Kidney (tissue), 13 donors: ENCODE measurements at regions not wholly inside any gene's neighbourhood (a gene's known extent, or its start where the extent isn't known, plus 50 kb on each side); places are given as distances from the start of the nearest gene placed in this dataset.
A peak's percentile ranks its signal among the peaks of the same experiment; 100 is the strongest.
"Not testable (repeated sequence)": the region's sequence is repeated elsewhere in the genome, so short reads cannot be mapped to it uniquely, and the experiment has no call there.

Experiments used
- DNase-seq, 5 donors: peaks; one replicate each; pipeline ENCODE4 v3.0.0-alpha.2; 2013 to 2020
- FAIRE-seq: peaks from 2 replicates; lab custom pipeline; 2012; peaks lifted over from hg19 to GRCh38; lab: Jason Lieb, UNC
- H3K27ac ChIP-seq, 2 donors: one replicate each; pipeline ENCODE4 v1.7.0; 2013; ENCODE audit warnings: low read depth in 2 of 2, low read length in 2 of 2, inconsistent platforms in 1 of 2
- H3K27me3 ChIP-seq: one replicate; pipeline ENCODE4 v1.7.1; 2013; ENCODE audit warnings: low read length, inconsistent platforms; ENCODE audit not compliant: control insufficient read depth, insufficient read depth
- H3K36me3 ChIP-seq, 3 donors: one replicate each; pipeline versions ENCODE4 v1.7.0 to v1.7.1; 2013; ENCODE audit warnings: low read length in 3 of 3, control low read depth in 1 of 3, inconsistent platforms in 1 of 3; ENCODE audit not compliant: insufficient read depth in 3 of 3, control insufficient read depth in 2 of 3
- H3K4me1 ChIP-seq, 3 donors: one replicate each; pipeline versions ENCODE4 v1.7.0 to v1.7.1; 2013; ENCODE audit warnings: low read length in 3 of 3, inconsistent platforms in 1 of 3, low read depth in 1 of 3; ENCODE audit not compliant: control insufficient read depth in 2 of 3, insufficient read depth in 2 of 3
- H3K4me3 ChIP-seq, 3 donors: one replicate each; pipeline versions ENCODE4 v1.7.0 to v1.8.1; 2013; ENCODE audit warnings: low read length in 3 of 3, control low read depth in 1 of 3, inconsistent platforms in 1 of 3
- H3K9ac ChIP-seq, 3 donors: one replicate each; pipeline versions ENCODE4 v1.7.0 to v1.7.1; 2013; ENCODE audit warnings: low read length in 3 of 3, control low read depth in 1 of 3, inconsistent platforms in 1 of 3
- H3K9me3 ChIP-seq, 3 donors: one replicate each; pipeline versions ENCODE4 v1.7.0 to v1.7.1; 2013; ENCODE audit warnings: low read length in 3 of 3, control low read depth in 1 of 3, inconsistent platforms in 1 of 3; ENCODE audit not compliant: control insufficient read depth in 2 of 3, insufficient read depth in 1 of 3
- intact Hi-C: fragments of 100-400 bp; cut with DNase I; formaldehyde crosslinking; loops from one replicate; pipeline ENCODE4 v1.11.1; 2022
- TF ChIP-seq, protein P1 (sequence below): IDR thresholded peaks from 3 replicates; pipeline ENCODE4 v1.5.1; 2012; ENCODE audit warnings: mild to moderate bottlenecking, moderate library complexity, borderline replicate concordance; ENCODE audit not compliant: insufficient read depth; ENCODE audit errors: extremely low read depth
- donor health status: control.
- donor health status: control.
- donor health status: control.
- donor health status: control.
- donor health status: control.
- donor health status: DM: yes; HTN: yes; CAD: no.
- donor health status: Normal renal cell carcinoma (clear cell type).

DNA sequence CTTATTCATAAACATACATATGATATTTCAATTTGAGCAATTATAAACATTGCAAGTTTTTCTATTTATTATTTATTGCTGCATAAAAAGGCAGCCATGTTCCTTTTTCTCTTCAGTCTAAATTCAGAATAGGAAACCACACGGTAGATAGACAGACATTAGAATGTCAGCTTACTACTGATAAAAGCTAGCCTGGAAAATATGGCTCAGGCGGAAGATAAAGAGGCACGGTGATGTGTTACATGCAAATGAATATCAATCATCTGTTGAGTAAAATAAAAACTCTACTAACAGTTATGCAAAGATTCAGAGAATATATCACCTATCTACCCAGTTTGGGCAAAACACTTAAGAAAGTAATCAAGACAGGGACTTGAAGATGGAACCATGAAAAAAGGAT lies 73.5 kb upstream of the PDSS1 start:
- Histone ChIP-seq H3K9me3 (no peaks in the 10 kb centered on the region), H3K27me3 (peaks cover 2% of the 10 kb centered on the region), H3K27ac (no peak overlapping the region), H3K4me1 (no peaks in the 10 kb centered on the region), H3K36me3 (no peaks in the 10 kb centered on the region), H3K9ac (no peak overlapping the region), H3K4me3 (no peak overlapping the region)
- DNase-seq (no peak), FAIRE-seq (no peak)
- intact Hi-C loops = no loop called here
- TF ChIP-seq, protein P1, sequence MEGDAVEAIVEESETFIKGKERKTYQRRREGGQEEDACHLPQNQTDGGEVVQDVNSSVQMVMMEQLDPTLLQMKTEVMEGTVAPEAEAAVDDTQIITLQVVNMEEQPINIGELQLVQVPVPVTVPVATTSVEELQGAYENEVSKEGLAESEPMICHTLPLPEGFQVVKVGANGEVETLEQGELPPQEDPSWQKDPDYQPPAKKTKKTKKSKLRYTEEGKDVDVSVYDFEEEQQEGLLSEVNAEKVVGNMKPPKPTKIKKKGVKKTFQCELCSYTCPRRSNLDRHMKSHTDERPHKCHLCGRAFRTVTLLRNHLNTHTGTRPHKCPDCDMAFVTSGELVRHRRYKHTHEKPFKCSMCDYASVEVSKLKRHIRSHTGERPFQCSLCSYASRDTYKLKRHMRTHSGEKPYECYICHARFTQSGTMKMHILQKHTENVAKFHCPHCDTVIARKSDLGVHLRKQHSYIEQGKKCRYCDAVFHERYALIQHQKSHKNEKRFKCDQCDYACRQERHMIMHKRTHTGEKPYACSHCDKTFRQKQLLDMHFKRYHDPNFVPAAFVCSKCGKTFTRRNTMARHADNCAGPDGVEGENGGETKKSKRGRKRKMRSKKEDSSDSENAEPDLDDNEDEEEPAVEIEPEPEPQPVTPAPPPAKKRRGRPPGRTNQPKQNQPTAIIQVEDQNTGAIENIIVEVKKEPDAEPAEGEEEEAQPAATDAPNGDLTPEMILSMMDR = no peak

DNA sequence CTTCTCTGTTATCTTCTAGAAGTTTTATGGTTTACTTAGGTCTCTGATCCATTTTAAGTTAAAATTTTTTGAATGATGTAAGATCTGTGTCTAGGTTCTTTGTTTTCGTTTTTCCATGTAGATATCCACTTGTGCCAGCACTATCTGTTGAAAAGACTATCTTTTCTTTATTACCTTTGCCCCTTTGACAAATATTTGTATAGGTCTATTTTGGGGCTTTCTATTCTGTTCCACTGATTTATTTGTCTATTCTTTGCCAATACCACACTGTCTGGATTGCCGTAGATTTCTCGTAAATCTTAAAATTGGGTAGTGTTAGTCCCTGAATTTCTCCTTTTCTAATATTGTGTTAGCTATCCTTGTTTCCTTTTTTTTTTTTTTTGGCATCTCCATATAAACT lies 71.4 kb upstream of the PDSS1 start:
- no peak for FAIRE-seq
- intact Hi-C loops = no loop called here
- no peak overlapping the region for H3K9ac ChIP-seq
- no peaks in the 10 kb centered on the region for H3K9me3 ChIP-seq
- H3K27ac ChIP-seq = no peak overlapping the region
- no peaks in the 10 kb centered on the region for H3K36me3 ChIP-seq
- H3K4me3 ChIP-seq = no peak overlapping the region
- TF ChIP-seq, protein P1 = no peak
- peaks cover 2% of the 10 kb centered on the region for H3K27me3 ChIP-seq
- no peaks in the 10 kb centered on the region for H3K4me1 ChIP-seq
- DNase-seq = no peak

DNA sequence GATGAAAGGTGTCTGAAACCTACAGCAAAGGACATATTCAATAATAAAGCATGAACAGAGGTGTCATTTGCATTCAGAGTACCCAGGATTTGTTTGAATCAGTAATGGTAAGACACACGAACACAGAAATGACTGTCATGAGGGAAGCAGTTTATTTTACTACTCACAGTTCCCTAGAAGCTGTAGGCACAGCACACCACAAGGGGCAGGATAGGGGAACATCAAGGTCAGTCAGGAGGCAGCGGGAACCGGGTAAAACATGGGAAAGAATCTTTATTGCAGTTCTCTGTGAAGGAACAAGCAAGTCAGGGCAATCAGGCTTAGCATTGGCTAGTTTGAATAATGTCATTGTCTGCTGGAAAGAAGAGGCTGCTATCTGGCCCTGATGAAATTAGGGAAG lies 70.2 kb upstream of the PDSS1 start:
- H3K36me3 ChIP-seq = no peaks in the 10 kb centered on the region
- no peak overlapping the region for H3K27ac ChIP-seq
- H3K4me1 ChIP-seq = no peaks in the 10 kb centered on the region
- DNase-seq (peak in 2 of 5 donors; percentile 2 to 5), FAIRE-seq (no peak)
- intact Hi-C loops = no loop called here
- TF ChIP-seq, protein P1 = no peak
- no peak overlapping the region for H3K9ac ChIP-seq
- H3K27me3 ChIP-seq = no peaks in the 10 kb centered on the region
- no peak overlapping the region for H3K4me3 ChIP-seq
- H3K9me3 ChIP-seq = no peaks in the 10 kb centered on the region

DNA sequence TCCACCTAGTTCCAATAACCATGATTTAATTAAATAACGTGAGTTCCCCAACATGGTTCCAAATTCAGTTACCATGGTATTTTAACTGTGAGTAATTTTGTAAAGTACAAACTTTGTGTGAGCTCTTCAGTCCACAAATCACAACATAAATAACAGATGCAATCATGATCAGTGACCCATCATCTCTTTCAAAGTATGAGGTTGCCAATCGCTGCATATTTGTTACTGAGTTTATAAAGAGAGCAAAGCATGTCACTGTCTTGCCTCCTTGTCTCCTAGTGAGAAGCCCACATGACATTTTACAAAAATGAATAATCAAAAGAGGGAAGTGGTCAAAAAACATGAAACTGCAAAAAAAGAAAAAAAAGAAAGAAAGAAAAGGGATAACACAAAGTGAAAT lies 69.1 kb upstream of the PDSS1 start:
- Histone ChIP-seq H3K9me3 (no peaks in the 10 kb centered on the region), H3K4me3 (no peak overlapping the region), H3K9ac (no peak overlapping the region), H3K4me1 (no peaks in the 10 kb centered on the region), H3K36me3 (no peaks in the 10 kb centered on the region), H3K27ac (no peak overlapping the region), H3K27me3 (no peaks in the 10 kb centered on the region)
- TF ChIP-seq, protein P1 = no peak
- no peak for FAIRE-seq
- no peak for DNase-seq
- intact Hi-C loops = no loop called here

DNA sequence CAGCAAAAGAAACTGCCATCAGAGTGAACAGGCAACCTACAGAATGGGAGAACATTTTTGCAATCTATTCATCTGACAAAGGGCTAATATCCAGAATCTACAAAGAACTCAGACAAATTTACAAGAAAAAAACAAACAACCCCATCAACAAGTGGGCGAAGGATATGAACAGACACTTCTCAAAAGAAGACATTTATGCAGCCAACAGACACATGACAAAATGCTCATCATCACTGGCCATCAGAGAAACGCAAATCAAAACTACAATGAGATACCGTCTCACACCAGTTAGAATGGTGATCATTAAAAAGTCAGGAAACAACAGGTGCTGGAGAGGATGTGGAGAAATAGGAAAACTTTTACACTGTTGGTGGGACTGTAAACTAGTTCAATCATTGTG lies 65.3 kb upstream of the PDSS1 start:
- FAIRE-seq, H3K27ac ChIP-seq, H3K4me1 ChIP-seq, DNase-seq, intact Hi-C loops, H3K4me3 ChIP-seq, H3K36me3 ChIP-seq, H3K27me3 ChIP-seq, H3K9ac ChIP-seq, H3K9me3 ChIP-seq: not testable (repeated sequence)

DNA sequence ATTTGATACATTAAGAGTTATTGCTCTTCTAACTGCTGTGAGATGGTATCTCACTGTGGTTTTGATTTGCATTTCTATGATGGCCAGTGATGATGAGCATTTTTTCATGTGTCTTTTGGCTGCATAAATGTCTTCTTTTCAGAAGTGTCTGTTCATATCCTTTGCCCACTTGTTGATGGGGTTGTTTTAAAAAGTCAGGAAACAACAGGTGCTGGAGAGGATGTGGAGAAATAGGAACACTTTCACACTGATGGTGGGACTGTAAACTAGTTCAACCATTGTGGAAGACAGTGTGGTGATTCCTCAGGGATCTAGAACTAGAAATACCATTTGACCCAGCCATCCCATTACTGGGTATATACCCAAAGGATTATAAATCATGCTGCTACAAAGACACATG lies 63.4 kb upstream of the PDSS1 start:
- FAIRE-seq, H3K27me3 ChIP-seq, H3K9me3 ChIP-seq, H3K9ac ChIP-seq, intact Hi-C loops, H3K27ac ChIP-seq, H3K4me3 ChIP-seq, H3K36me3 ChIP-seq, DNase-seq, H3K4me1 ChIP-seq: not testable (repeated sequence)
